Stimulated activated CD8-positive, alpha-beta memory T cell treated with anti-CD3 and anti-CD28 coated beads, Interleukin-4, amount 100 ng/mL, for 48 hours (primary cell): ENCODE measurements at regions not wholly inside any gene's neighbourhood (a gene's known extent, or its start where the extent isn't known, plus 50 kb on each side); places are given as distances from the start of the nearest gene placed in this dataset.
A peak's percentile ranks its signal among the peaks of the same experiment; 100 is the strongest.
"Not testable (repeated sequence)": the region's sequence is repeated elsewhere in the genome, so short reads cannot be mapped to it uniquely, and the experiment has no call there.

Experiments used
- DNase-seq: peaks from one replicate; pipeline ENCODE4 v3.0.0-alpha.2; 2020

GRCh38 chrX:77003956-77004355 is 443.2 kb upstream of the FGF16 start:
- peak; percentile 40 for DNase-seq

GRCh38 chrX:77009691-77010090 is 437.5 kb upstream of the FGF16 start:
- DNase-seq = no peak

GRCh38 chrX:77014377-77015372 is 432.5 kb upstream of the FGF16 start:
- DNase-seq = no peak

- DNase-seq = no peak
These were observed 430.1 kb upstream of the FGF16 start for GRCh38 chrX:77017093-77017492.

GRCh38 chrX:77046180-77046810 is 400.9 kb upstream of the FGF16 start:
- DNase-seq = not testable (repeated sequence)

GRCh38 chrX:77060572-77060971 is 386.6 kb upstream of the FGF16 start:
- no peak for DNase-seq

GRCh38 chrX:77061022-77061421 is 386.2 kb upstream of the FGF16 start:
- no peak for DNase-seq

GRCh38 chrX:77061545-77061944 is 385.6 kb upstream of the FGF16 start:
- no peak for DNase-seq

- no peak for DNase-seq
These were observed 381.3 kb upstream of the FGF16 start for GRCh38 chrX:77065896-77066295.

GRCh38 chrX:77070202-77070918 is 376.8 kb upstream of the FGF16 start:
- no peak for DNase-seq

- DNase-seq = no peak
These were observed 370.3 kb upstream of the FGF16 start for GRCh38 chrX:77076896-77077295.

- DNase-seq = not testable (repeated sequence)
These were observed 366.0 kb upstream of the FGF16 start for GRCh38 chrX:77081237-77081636.

- no peak for DNase-seq
These were observed 361.8 kb upstream of the FGF16 start for GRCh38 chrX:77085372-77085771.

GRCh38 chrX:77087529-77088169 is 359.5 kb upstream of the FGF16 start:
- no peak for DNase-seq

- no peak for DNase-seq
These were observed 359.0 kb upstream of the FGF16 start for GRCh38 chrX:77088233-77088632.

GRCh38 chrX:77114501-77114900 is 332.7 kb upstream of the FGF16 start:
- no peak for DNase-seq

GRCh38 chrX:77118686-77119085 is 328.5 kb upstream of the FGF16 start:
- DNase-seq = no peak

GRCh38 chrX:77119706-77120105 is 327.5 kb upstream of the FGF16 start:
- no peak for DNase-seq

- not testable (repeated sequence) for DNase-seq
These were observed 323.3 kb upstream of the FGF16 start for GRCh38 chrX:77123917-77124316.

GRCh38 chrX:77127571-77127970 is 319.6 kb upstream of the FGF16 start:
- DNase-seq = not testable (repeated sequence)

GRCh38 chrX:77143907-77144306 is 303.3 kb upstream of the FGF16 start:
- no peak for DNase-seq

- DNase-seq = peak; percentile 52
These were observed 286.9 kb upstream of the FGF16 start for GRCh38 chrX:77160301-77160700.

- DNase-seq = no peak
These were observed 284.4 kb upstream of the FGF16 start for GRCh38 chrX:77162777-77163176.
